ENCODE measurements at regions not wholly inside any gene's neighbourhood (a gene's known extent, or its start where the extent isn't known, plus 50 kb on each side); places are given as distances from the start of the nearest gene placed in this dataset.

DNA sequence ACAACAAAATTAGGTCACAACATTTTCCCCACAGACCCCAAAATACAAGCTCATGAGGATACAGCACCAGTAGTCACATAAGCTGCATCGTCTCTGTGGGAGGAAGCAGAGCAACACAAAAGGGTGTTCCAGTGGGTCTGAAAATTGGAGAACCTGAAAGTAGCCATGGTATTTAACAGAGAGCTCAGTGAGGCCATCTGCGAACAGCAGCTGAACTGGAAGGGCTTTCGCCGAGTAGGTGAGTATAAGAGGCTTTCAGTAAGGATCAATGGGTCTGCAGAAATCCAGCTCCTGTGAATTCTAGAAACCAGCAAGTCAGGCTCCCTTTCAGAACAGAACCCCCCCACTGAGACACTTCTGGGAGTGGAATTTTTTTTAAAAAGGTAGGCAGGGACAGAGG, 120.0 kb upstream of the RREB1 start:
- no peak for TF ChIP-seq POLR2A (IDR thresholded peaks at IDR 0.05)
- TF ChIP-seq, protein P1, sequence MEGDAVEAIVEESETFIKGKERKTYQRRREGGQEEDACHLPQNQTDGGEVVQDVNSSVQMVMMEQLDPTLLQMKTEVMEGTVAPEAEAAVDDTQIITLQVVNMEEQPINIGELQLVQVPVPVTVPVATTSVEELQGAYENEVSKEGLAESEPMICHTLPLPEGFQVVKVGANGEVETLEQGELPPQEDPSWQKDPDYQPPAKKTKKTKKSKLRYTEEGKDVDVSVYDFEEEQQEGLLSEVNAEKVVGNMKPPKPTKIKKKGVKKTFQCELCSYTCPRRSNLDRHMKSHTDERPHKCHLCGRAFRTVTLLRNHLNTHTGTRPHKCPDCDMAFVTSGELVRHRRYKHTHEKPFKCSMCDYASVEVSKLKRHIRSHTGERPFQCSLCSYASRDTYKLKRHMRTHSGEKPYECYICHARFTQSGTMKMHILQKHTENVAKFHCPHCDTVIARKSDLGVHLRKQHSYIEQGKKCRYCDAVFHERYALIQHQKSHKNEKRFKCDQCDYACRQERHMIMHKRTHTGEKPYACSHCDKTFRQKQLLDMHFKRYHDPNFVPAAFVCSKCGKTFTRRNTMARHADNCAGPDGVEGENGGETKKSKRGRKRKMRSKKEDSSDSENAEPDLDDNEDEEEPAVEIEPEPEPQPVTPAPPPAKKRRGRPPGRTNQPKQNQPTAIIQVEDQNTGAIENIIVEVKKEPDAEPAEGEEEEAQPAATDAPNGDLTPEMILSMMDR (IDR thresholded peaks at IDR 0.05): no peak

Measured in esophagus squamous epithelium (tissue), 4 donors.